ENCODE measurements at regions not wholly inside any gene's neighbourhood (a gene's known extent, or its start where the extent isn't known, plus 50 kb on each side); places are given as distances from the start of the nearest gene placed in this dataset.

DNA sequence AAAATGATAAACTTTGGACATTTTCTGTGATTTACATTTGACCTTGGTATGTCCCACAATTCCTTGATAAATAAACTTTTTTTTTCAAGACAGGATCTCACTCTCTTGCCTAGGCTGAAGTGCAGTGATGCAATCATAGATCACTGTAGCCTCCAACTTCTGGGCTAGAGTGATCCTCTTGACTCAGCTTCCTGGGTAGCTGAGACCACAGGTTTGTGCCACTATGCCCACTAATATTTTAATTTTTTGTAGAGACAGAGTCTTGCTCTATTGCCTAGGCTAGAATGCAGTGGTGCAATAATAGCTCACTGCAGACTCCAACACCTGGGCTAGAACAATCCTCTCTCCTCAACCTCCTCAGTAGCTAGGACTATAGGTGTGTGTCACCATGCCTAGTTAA lies 79.1 kb upstream of the PTGDR start:
- no peak for ATAC-seq (ENCODE audit: insufficient read depth, low read depth)
- H4K20me1 ChIP-seq (ENCODE audit: insufficient read depth, low read length): no peaks in the 10 kb centered on the region
- H3K4me2 ChIP-seq (ENCODE audit: insufficient read depth, low read length): no peak overlapping the region
- no peaks in the 10 kb centered on the region for H3K27me3 ChIP-seq (ENCODE audit: insufficient read depth, low read length, poor library complexity)
- H3K9me3 ChIP-seq (ENCODE audit: insufficient read depth, low read length, severe bottlenecking): peaks cover 5% of the 10 kb centered on the region
- no peak overlapping the region for H3K9ac ChIP-seq (ENCODE audit: low read depth, low read length)
- no peak for DNase-seq
- no peak for TF ChIP-seq EZH2 (IDR thresholded peaks at IDR 0.05; ENCODE audit: borderline replicate concordance, low read depth, low read length, severe bottlenecking)
- TF ChIP-seq, protein P1, sequence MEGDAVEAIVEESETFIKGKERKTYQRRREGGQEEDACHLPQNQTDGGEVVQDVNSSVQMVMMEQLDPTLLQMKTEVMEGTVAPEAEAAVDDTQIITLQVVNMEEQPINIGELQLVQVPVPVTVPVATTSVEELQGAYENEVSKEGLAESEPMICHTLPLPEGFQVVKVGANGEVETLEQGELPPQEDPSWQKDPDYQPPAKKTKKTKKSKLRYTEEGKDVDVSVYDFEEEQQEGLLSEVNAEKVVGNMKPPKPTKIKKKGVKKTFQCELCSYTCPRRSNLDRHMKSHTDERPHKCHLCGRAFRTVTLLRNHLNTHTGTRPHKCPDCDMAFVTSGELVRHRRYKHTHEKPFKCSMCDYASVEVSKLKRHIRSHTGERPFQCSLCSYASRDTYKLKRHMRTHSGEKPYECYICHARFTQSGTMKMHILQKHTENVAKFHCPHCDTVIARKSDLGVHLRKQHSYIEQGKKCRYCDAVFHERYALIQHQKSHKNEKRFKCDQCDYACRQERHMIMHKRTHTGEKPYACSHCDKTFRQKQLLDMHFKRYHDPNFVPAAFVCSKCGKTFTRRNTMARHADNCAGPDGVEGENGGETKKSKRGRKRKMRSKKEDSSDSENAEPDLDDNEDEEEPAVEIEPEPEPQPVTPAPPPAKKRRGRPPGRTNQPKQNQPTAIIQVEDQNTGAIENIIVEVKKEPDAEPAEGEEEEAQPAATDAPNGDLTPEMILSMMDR (IDR thresholded peaks at IDR 0.05; ENCODE audit: borderline replicate concordance, extremely low read depth, low read length, poor library complexity, severe bottlenecking): no peak
- no peak overlapping the region for H3K27ac ChIP-seq (ENCODE audit: low read length)
- no peak overlapping the region for H3K4me3 ChIP-seq (ENCODE audit: low read depth in 1 of 2, low read length in 2 of 2)
- no peak overlapping the region for H2AFZ ChIP-seq (ENCODE audit: low read depth, low read length)
- no peaks in the 10 kb centered on the region for H3K79me2 ChIP-seq (ENCODE audit: insufficient read depth, low read length)
- no peaks in the 10 kb centered on the region for H3K4me1 ChIP-seq (ENCODE audit: insufficient read depth, low read length)
- H3K36me3 ChIP-seq (ENCODE audit: insufficient read depth, low read length): no peaks in the 10 kb centered on the region

DNA sequence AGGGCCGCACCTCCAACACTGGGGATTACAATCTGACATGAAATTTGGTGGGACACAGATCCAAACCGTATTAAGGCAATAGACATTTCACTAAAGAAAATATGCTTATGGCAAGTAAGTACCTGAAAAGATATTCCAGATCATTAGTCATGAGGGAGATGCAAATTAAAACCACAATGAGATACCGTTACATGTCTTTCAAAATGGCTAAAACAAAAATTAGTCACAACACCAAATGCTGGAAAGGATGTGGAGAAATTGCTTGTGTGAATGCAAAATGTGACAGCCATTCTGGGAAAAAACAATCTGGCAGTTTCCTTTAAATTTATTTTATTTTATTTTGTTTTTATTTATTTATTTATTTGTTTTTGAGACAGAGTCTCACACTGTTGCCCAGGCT lies 82.3 kb upstream of the PTGDR start:
- H3K4me2 ChIP-seq (ENCODE audit: insufficient read depth, low read length): no peak overlapping the region
- no peak for TF ChIP-seq EZH2 (IDR thresholded peaks at IDR 0.05; ENCODE audit: borderline replicate concordance, low read depth, low read length, severe bottlenecking)
- TF ChIP-seq, protein P1 (IDR thresholded peaks at IDR 0.05; ENCODE audit: borderline replicate concordance, extremely low read depth, low read length, poor library complexity, severe bottlenecking): no peak
- H3K79me2 ChIP-seq (ENCODE audit: insufficient read depth, low read length): no peaks in the 10 kb centered on the region
- no peaks in the 10 kb centered on the region for H3K27me3 ChIP-seq (ENCODE audit: insufficient read depth, low read length, poor library complexity)
- no peak overlapping the region for H3K9ac ChIP-seq (ENCODE audit: low read depth, low read length)
- no peak overlapping the region for H2AFZ ChIP-seq (ENCODE audit: low read depth, low read length)
- no peaks in the 10 kb centered on the region for H3K4me1 ChIP-seq (ENCODE audit: insufficient read depth, low read length)
- no peak for DNase-seq
- H3K9me3 ChIP-seq (ENCODE audit: insufficient read depth, low read length, severe bottlenecking): peaks cover 18% of the 10 kb centered on the region
- 0 out of 2 replicates have a peak, but pooled peaks cover 4% of the 10 kb centered on the region for H3K36me3 ChIP-seq (ENCODE audit: insufficient read depth, low read length)
- no peaks in the 10 kb centered on the region for H4K20me1 ChIP-seq (ENCODE audit: insufficient read depth, low read length)
- H3K4me3 ChIP-seq (ENCODE audit: low read depth in 1 of 2, low read length in 2 of 2): no peak overlapping the region
- no peak overlapping the region for H3K27ac ChIP-seq (ENCODE audit: low read length)
- no peak for ATAC-seq (ENCODE audit: insufficient read depth, low read depth)

DNA sequence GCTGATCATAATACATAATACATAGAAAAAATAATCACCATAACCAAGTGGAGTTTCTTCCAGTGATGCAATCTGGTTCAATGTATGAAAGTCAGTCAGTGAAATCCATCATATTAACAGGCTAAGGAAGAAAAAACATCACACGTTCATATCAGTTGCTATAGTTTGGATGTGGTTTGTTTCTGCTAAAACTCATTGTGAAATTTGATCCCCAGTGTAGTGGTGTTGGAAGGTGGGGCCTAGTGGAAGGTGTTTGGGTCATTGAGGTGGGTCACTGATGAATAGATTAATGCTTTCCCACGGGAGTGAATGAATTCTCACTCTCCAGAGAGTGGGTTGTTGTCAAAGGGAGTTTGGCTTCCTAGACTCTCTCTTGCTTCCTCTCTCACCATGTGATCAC lies 84.6 kb upstream of the PTGDR start:
- H3K36me3 ChIP-seq (ENCODE audit: insufficient read depth, low read length): 0 out of 2 replicates have a peak, but pooled peaks cover 4% of the 10 kb centered on the region
- ATAC-seq (ENCODE audit: insufficient read depth, low read depth) (no peak), DNase-seq (no peak)
- H3K27me3 ChIP-seq (ENCODE audit: insufficient read depth, low read length, poor library complexity): no peaks in the 10 kb centered on the region
- peaks cover 16% of the 10 kb centered on the region for H3K9me3 ChIP-seq (ENCODE audit: insufficient read depth, low read length, severe bottlenecking)
- no peak overlapping the region for H3K9ac ChIP-seq (ENCODE audit: low read depth, low read length)
- H4K20me1 ChIP-seq (ENCODE audit: insufficient read depth, low read length): no peaks in the 10 kb centered on the region
- H3K4me2 ChIP-seq (ENCODE audit: insufficient read depth, low read length): no peak overlapping the region
- TF ChIP-seq EZH2 (IDR thresholded peaks at IDR 0.05; ENCODE audit: borderline replicate concordance, low read depth, low read length, severe bottlenecking): no peak
- TF ChIP-seq, protein P1 (IDR thresholded peaks at IDR 0.05; ENCODE audit: borderline replicate concordance, extremely low read depth, low read length, poor library complexity, severe bottlenecking): no peak
- no peak overlapping the region for H3K4me3 ChIP-seq (ENCODE audit: low read depth in 1 of 2, low read length in 2 of 2)
- H3K27ac ChIP-seq (ENCODE audit: low read length): no peak overlapping the region
- H3K4me1 ChIP-seq (ENCODE audit: insufficient read depth, low read length): peaks cover 2% of the 10 kb centered on the region
- H3K79me2 ChIP-seq (ENCODE audit: insufficient read depth, low read length): no peaks in the 10 kb centered on the region
- H2AFZ ChIP-seq (ENCODE audit: low read depth, low read length): no peak overlapping the region

Measured in DND-41 (cell line).